ENCODE measurements at regions not wholly inside any gene's neighbourhood (a gene's known extent, or its start where the extent isn't known, plus 50 kb on each side); places are given as distances from the start of the nearest gene placed in this dataset.

GRCh38 chrX:20445109-20445508, 178.4 kb upstream of the RPS6KA3 start:
- no TSS peak for BruUV-seq (replicated peaks)
- Histone ChIP-seq H3K4me1 (ENCODE audit: control insufficient read depth in 1 of 2, insufficient read depth in 2 of 2, low read length in 2 of 2) (no peaks in the 10 kb centered on the region), H3K4me3 (replicated peaks in 1 of 2; ENCODE audit: low read depth in 1 of 2, low read length in 2 of 2) (no peak overlapping the region), H3K9ac (ENCODE audit: low read length) (no peak overlapping the region), H3K27ac (ENCODE audit: low read depth, low read length) (no peak overlapping the region), H2AFZ (ENCODE audit: low read depth, low read length, poor library complexity, severe bottlenecking) (no peak overlapping the region), H4K20me1 (ENCODE audit: insufficient read depth) (no peaks in the 10 kb centered on the region), H3K4me2 (ENCODE audit: low read length) (no peak overlapping the region), H3K9me2 (ENCODE audit: insufficient read depth) (no peaks in the 10 kb centered on the region), H3K36me3 (ENCODE audit: control insufficient read depth in 1 of 2, insufficient read depth in 2 of 2, low read length in 2 of 2) (no peaks in the 10 kb centered on the region), H3K9me3 (ENCODE audit: control insufficient read depth in 1 of 2, insufficient read depth in 1 of 2, low read depth in 1 of 2, low read length in 2 of 2) (no peaks in the 10 kb centered on the region), H3K27me3 (ENCODE audit: insufficient read depth, low read length) (no peaks in the 10 kb centered on the region), H3K79me2 (ENCODE audit: insufficient read depth, low read length) (no peaks in the 10 kb centered on the region)
- RAD21 ChIA-PET (ENCODE audit: low non-redundant PET in 1 of 2, low total read pairs in 2 of 2, uncharacterized antibody in 2 of 2, unreplicated experiment in 2 of 2): no interaction called here
- DNase-seq (ENCODE audit: low read depth, low spot score) (no peak), ATAC-seq (no peak)
- intact Hi-C loops (cut with micrococcal nuclease): loop anchor here (10.0 kb wide), 1 partner anchor 540 kb away; no protein-coding TSS in a partner anchor
- POLR2A ChIA-PET: no interaction called here
- TF ChIP-seq ZNF274 (IDR thresholded peaks at IDR 0.05; ENCODE audit: low read depth, low read length) (no peak), EZH2phosphoT487 (IDR thresholded peaks at IDR 0.05; ENCODE audit: borderline replicate concordance) (no peak), ZBTB33 (IDR thresholded peaks at IDR 0.05; ENCODE audit: extremely low read depth, insufficient replicate concordance, low read length) (no peak), SRF (IDR thresholded peaks at IDR 0.05; ENCODE audit: low read depth) (no peak), TCF7L2 (IDR thresholded peaks at IDR 0.05; ENCODE audit: borderline replicate concordance, extremely low read depth, insufficient read depth, insufficient read length) (no peak), ELF1 (IDR thresholded peaks at IDR 0.05; ENCODE audit: borderline replicate concordance, low read depth) (no peak), ZFX (IDR thresholded peaks at IDR 0.05) (no peak), POLR2A (IDR thresholded peaks at IDR 0.05; ENCODE audit: borderline replicate concordance, extremely low read depth, insufficient read depth, insufficient read length) (no peak), ATF3 (IDR thresholded peaks at IDR 0.05) (no peak), EGR1 (IDR thresholded peaks at IDR 0.05; ENCODE audit: low read depth) (no peak), CTCF (IDR thresholded peaks at IDR 0.05 in 2 of 3, conservative IDR thresholded peaks at IDR 0.05 in 1 of 3; ENCODE audit: borderline replicate concordance in 1 of 3, insufficient read depth in 1 of 3, low read depth in 2 of 3, low read length in 2 of 3) (no peak), FOSL1 (IDR thresholded peaks at IDR 0.05; ENCODE audit: low read depth) (no peak), REST (IDR thresholded peaks at IDR 0.05; ENCODE audit: low read depth) (no peak), SP1 (IDR thresholded peaks at IDR 0.05; ENCODE audit: low read depth) (no peak), EZH2 (IDR thresholded peaks at IDR 0.05) (no peak), RAD21 (IDR thresholded peaks at IDR 0.05; ENCODE audit: low read depth) (no peak), JUND (IDR thresholded peaks at IDR 0.05) (no peak), POLR2AphosphoS5 (IDR thresholded peaks at IDR 0.05; ENCODE audit: low read depth, low read length) (no peak)
- CTCF ChIA-PET: no interaction called here
